Activated CD4-positive, CD25-positive, alpha-beta regulatory T cell (primary cell): ENCODE measurements at regions not wholly inside any gene's neighbourhood (a gene's known extent, or its start where the extent isn't known, plus 50 kb on each side); places are given as distances from the start of the nearest gene placed in this dataset.

ENCODE experiments used
- DNase-seq, 4 experiments: peaks; one replicate each; lab custom pipeline; 2025; lab: John Stamatoyannopoulos, UW

DNA sequence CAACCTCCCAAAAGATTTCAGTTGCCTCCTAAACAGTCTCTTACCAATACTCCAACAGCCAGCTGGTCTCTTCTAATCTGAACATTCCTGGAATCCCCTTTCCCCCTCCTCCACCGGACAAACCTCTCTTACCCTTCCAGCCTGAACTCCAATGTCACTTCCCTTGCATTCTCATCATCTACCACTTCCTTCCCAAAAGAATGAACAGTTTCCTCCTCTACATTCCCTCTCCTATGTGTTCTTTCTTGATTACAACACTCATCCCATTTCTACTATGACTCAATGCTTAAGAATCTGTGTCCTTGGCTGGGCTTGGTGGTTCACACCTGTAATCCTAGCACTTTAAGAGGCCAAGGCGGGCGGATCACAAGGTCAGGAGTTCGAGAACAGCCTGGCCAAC is 417.1 kb downstream of the SETD4 start:
- DNase-seq, result no peak

DNA sequence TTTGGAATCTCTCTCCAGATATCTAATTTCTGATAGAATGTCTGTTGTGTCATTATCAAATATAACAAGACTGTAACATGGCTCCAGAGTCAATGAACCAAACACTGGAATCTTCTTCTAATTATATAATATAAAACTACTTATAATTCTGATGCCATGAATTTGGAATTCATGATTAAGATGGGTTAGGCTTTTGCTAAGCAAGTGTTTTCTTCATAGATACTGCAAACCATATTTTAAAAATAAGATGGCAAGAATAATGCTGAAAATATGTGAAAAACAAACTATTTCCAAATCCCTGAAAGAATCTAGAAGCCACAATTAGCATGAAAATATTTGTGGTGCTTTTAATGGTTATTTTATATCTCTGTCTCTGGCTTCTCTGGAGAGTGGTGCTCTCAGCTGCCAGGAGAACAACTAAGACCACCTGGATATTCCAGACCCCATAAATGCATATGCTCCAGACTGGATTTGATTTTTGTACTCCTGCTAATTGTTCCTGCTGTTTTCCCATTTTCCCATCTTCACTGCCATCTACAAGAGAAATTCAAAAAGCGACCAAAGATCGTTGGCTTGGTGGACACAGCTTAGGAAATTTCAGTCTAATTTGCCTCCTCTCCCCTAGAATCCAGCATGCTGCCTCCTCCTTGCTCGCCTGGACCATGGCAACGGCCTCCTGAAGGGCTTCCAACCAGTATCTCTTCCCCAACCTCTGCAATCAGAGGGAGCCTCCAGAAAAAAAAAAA is 418.9 kb downstream of the SETD4 start:
- no peak for DNase-seq

DNA sequence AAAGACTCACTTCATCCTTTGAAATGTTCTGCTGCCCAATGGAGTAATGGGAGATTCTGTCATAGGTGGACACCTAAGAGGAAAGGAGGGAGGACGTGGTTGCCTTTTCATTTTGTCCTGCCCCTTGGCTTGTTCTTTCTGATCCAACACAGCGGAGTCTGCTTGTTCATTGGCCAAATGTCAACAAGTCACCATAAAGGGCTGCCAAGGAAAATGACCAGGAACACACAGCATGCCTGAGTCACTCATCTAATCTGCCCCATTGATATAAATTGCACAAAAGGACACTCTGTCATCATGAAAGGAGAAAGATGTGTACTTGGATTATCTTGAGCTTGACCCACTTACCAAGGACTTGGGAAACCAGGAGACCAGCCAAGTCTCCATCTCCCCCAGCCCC is 422.9 kb downstream of the SETD4 start:
- no peak for DNase-seq

DNA sequence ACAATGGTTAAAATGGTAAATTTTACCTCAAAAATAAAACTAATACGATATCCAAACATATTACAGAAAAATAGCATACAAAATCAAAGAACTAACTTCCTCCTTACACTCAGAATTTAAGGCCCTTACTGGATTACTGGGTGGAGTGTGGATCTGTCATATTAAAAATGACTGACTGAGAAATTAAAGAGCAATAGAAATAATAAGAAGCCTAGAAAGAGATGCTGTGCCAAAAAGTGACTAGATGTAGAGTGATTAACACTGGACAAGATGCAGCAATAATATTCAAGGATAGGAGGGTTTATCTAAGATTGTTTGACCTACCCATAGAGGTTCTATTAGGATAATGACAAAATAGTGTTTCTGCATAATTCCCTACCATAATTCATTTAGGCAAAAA is 424.3 kb downstream of the SETD4 start:
- no peak for DNase-seq

DNA sequence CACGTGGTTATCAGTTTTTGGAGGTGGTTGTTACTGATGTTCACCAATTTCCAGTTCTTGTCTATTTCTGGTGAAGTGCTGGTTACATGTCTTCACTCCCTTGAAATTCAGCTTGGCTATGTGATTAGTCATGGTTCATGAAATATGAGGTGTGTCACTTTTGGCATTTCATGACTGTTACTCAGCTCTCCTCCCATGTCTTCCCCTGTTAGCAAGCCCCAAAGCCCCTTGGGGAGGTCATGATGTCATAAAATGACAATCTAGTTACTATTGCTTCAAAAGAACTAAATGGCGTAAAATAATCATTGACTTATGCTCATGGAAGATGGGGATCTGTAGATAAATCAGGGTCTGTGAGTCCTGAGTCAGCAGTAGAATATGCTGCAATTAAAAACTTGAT is 425.1 kb downstream of the SETD4 start:
- no peak for DNase-seq

DNA sequence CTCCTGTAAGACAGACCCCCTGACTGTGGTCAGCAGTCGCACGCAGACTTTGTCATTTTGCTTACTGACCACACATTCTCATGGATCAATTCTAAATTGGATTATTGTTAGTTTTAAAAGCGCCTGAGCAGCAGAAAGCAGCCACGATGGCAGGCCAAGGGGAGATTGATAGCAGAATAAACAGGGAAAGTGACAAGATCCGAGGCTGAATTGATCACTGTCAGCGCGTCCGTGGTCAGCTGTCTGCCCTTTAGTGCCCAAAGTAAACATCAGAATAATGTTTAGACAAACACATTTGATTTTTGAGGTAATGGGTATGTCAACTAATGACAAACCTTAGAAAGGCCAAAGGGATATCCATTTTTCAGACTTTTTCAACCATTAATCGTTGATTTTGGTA is 426.8 kb downstream of the SETD4 start:
- no peak for DNase-seq

DNA sequence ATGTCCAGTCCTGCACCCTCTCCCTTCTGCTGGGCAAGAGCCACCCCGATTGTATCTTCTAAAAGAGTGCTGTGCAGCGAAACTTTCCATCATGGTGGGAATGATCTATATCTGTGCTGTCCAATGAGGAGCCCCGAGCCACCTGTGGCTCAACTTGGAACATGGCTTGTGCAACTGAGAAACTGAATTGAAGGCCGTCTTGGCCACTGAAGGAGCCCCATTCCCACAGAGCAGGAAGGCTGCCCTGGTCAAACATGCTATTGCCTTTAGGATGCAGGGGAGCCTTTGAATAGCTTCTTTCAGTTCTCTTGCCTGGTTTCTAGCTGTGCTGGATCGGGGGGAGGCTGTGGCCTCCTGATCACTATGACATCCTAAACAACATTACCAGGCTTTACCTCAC is 427.6 kb downstream of the SETD4 start:
- no peak for DNase-seq

DNA sequence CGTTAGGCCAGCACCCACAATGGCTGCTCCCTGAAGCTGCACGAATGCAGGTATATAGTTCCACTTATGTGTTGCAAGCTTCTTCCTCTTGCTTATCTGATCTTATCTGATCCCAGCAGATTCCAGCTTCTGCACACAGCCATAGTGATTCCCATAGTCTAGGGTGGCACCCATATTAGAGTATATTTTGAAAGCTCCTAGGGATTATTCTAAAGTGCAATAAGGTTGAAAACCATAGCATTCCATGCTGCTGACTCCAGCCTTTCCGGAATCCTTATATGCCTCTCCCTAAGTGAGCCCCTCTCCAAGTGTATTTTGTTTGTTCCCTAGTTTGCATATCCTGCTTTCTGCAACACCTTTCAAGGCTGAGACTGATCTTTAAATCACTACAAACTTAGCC is 432.0 kb downstream of the SETD4 start:
- no peak for DNase-seq

DNA sequence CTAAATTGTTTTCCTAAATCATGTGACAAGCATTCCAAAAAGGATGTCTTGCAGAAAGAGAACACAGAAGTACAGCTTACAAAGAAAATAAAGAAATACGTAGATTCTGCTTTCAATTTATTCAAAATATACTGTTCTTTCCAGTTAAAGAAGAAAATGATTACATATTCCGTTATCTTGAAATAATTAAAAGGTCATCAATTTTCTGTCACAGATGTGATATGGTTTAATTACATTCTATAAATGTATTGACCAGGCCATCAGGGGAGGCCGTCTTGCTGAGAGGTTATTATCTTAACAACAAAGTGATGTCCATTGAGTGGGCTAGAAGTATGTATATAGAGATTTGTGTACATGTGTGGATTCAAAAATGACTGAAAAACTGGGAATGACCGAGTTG is 432.9 kb downstream of the SETD4 start:
- DNase-seq, result no peak

DNA sequence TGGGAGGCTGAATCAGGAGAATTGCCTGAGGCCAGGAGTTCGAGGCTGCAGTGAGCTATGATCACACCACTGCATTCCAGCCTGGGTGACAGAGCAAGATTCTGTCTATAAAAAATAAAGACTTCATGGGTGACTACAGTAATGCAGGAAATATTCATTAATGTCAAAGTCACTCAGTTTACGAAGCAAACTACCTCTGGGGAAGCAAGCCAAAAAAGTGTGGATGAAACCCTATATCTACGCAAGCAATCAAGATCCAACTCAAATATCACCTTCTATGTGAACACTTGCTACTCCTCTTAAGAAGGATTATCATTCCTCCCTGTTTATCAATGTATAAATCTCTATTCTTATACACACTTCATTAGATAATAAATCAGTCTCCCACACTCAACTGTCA is 434.8 kb downstream of the SETD4 start:
- no peak for DNase-seq

DNA sequence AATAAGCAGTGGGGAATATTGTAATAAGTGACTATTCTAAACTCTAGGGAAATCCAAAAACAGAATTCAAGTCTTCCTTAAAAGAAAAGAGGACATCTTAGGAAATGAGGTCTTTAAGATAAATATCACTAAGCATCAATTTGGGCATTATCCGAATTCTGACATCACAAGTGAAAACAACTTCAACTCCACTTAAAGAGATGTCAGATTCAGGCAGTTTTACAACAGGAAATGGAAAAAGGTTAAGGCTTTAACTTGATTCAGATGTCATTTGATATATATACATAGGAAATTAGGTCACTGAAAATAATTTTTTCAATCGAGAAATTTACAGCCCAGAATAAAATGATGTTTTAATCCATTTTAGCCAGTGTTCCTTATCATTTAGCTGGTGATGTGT is 435.4 kb downstream of the SETD4 start:
- no peak for DNase-seq

DNA sequence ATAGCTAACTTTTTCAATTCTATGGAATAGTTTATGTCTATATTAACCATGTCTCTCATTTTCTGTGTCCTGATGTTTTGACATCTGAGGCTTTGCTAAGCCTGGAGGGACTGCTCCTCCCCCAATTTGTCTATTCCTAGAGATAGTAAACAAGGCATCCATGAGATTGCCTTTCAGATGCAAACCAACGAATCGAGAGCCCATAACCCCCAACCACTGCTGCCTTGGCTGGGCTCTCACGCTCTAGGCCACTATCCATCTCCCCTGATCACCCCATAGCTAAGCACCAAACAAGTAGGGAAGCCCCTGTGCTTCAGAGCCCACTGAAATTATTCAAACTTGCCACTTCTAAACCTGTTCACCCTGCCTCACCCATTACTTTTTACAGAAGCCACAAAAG is 437.7 kb downstream of the SETD4 start:
- DNase-seq, result no peak

DNA sequence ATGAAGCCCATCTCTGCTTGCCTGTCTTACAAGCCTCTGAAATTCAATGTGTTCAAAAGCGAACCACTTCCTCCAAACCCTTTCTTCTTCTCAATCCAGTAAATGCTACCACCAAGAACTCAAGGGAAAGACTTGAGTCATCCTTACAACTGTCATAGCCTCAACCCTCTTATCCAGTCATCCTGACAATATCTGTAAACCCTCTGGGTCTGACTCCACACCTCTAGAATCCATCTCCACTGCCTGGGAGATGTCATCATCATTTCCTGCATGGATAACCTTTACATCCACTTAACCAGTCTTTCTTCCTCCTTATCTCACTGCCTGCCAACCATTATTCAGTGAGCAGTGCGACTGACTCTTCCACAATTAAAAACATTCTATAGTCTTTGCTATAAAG is 441.1 kb downstream of the SETD4 start:
- DNase-seq, result no peak

DNA sequence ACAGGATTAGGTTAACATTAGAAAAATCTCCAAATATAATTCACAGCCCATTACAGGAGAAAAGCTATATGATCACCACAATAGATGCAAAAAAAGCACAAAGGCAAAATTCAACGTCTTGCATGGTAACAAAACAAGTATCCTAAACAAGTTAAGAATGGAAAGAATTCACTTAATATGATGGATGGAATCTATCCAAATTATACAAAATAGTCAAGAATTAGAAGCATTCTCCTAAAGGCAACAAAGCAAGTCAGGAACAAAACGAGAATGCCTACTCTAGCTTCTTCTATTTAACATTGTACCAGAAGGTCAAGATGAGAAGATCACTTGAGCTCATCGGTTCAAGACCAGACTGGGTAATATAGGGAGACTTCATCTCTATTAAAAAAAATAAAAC is 442.8 kb downstream of the SETD4 start:
- no peak for DNase-seq

DNA sequence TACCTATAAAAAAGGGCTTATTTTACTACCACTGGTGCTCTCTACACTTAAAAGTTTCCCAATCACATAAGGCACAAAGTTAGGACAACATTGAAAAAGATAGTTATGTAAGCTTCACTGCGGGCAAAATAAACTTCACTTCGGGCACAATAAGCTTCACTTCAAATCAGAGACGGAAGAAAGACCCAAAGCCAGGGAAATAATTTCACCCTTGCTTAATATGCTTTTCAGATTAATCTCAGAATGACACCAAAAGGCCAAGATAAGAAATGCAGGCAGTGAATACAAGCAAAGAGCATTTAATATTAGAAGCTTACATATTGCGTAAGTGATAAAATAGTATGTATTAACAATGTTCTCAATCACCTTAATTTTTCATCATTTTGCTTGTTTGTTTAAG is 444.2 kb downstream of the SETD4 start:
- DNase-seq, result no peak

DNA sequence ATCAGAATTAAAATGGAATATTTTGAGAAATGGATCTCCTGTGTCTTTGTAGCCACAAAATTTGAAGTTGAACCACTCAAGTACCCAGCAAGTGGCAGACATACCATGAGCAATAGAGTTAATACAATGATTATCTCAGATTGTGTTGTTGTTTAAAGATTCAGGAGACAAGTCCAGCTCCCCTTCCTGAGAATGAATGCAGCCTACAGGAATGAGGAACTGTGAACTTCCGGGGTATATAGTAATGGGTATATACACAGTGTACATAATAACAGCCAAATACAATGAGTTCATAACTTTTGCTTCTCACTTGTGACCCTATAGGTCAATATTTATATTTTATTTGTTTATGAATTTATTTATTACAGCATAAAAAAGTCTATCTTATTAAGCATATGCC is 445.0 kb downstream of the SETD4 start:
- DNase-seq, result no peak

DNA sequence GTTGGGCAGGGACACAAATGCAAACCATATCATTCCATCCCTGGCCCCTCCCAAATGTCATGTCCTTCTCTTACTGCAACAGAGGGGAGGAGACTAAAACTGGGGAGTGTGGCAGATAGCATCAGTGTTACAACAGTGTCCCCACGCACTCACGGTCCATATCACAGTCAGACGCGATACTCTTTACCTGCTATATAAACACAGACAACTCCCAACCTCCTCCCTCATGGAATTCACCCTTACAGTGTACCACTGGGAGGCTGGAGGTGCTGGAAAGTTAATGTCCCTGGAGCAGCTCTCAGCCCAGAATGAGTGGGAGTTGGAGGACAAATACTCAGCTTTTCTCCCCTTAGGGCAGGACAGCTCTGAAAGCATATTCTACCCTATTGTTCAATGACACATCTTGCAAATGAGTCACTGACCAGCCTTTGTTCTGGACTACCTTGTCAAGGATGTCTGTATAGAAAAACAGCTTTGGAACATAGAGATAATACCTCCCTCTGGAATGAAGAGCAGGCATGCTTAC is 445.9 kb downstream of the SETD4 start:
- no peak for DNase-seq

DNA sequence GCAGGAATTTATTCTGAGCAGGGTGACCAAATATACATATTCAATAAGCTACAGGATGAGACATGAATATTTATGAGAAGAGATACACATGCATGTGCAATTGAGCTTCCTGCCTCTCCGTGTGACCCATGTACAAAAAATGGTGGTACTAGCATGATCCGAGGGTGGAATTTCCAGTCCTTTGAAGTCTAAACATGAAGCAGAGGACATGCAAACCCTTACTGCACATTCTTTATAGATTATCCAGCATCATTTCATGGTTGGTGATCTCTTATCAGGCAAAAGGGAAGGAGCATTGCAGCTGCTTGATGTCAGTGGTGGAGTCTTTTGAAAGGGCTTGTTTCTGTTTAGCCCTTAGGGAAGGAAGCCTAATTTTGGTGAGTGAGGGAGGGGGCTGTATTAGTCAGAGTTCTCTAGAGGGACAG is 448.6 kb downstream of the SETD4 start:
- DNase-seq, result no peak

DNA sequence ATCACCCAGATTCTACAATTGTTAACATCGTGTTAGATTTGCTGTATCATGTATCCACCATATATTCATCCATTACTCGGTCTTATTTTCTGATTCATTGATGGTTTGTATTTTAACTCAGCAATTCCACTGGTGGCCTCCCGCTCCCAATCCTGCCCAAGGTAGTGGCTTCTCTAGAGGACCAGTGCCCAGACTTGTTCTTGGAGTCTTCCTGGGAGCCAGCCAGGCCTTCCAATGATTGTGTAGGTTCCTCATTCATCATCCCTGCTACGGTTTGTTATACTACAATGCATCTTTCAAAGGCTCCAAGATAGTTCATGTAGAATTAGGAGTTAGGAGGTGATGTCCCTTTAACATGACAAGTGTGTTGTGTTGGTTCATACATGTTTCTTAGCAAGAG is 451.1 kb downstream of the SETD4 start:
- DNase-seq, result no peak

DNA sequence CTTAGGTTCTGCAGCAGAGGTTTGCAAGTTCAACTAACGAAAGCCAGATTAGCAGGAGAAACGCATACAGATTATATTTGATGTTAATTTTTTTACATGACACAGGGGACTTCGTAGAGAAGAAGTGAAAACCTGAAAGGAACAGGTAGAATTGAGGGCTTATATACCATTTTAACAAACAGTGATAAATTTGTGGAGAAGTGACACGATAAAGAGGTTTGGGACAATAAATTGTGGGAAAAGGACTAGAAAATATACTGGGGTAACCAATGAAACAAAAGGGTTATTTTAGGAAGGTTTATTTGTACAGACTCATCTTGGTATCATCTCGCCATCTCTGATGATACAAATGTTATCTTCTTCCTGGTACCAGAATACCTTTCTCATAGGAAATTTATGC is 452.9 kb downstream of the SETD4 start:
- no peak for DNase-seq

DNA sequence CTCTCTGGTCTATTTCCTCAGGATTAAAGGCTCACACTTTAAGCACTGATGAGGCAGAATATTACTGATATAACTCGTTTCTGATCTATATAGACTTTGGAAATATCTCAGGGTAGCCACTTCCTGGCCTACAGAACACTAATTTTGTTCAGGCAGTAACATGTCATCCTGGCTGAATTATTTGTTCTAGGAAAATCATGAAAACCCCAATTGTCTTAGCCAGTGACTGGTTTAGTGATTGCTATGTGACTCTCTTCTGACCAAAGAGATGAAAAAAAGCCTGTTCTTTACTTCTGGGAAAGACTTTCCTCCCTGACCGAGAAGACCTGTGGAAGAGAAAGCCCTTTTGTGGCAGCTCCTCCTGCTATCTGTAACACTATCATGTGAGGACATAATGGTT is 453.7 kb downstream of the SETD4 start:
- no peak for DNase-seq

DNA sequence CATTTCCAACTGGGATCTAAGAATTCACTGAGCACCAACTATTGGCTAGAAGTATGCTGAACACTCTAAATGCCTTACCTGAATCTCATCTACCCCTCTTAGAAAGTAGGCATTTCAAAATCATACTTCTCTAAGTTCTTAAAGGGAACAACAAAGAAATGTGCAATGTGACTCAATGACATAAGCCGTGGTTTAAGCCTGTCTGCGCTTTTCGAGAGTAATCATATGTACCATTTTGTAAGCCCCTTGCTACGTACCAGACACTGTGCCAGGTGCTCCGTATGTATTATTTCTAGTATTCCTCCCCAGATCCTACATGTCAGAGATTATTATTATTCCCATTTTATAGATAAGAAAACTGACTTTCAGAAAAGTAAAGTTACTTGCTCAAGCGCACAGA is 454.2 kb downstream of the SETD4 start:
- DNase-seq, result no peak

DNA sequence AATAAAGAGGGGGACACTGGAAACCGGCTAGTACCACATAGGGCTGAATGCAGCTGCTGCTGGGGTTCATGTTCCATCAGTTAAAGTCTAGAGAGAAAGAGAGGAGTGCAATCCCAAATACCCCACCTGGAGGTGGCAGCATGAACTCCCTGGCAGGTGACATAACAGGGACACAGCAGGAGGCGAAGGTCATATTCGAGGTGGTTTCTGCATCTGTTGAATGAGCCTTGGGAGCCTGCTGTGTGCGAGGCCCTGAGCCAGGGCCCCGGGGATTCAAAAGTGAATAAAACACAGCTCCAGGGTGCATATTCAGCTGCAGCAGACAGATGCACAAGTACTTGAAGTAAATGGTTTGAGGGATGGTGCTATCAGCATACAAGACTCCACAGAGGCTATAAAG is 456.8 kb downstream of the SETD4 start:
- DNase-seq, result no peak

DNA sequence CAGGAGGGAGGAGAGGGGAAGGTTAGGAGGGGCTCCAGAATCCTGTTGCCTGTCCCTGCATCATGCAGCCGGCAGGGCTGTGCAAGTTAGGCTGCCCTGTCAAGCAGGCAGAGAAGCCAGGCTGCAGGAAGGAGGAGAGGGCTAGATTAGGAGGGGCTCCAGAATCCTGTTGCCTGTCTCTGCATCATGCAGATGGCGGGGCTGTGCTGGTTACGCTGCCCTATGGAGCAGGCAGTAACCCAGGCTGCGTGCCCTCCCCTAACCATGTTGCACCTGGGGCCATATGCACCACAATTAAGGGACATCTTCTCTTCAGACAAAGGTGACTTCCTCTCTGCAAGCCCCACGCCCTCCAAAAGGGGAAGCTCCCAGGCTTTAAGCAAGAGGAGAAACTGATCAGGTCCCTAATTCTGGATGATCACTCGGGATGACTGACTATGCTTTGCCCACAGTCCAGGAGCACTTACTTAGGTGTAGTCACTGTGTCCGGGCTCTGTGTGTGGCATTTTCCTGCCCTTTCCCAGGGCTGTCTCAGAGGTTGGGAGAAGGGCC is 457.4 kb downstream of the SETD4 start:
- no peak for DNase-seq
